ENCODE measurements at regions not wholly inside any gene's neighbourhood (a gene's known extent, or its start where the extent isn't known, plus 50 kb on each side); places are given as distances from the start of the nearest gene placed in this dataset.

- DNase-seq: no peak
These were observed 76.4 kb downstream of the DDX3Y start for GRCh38 chrY:12981074-12981473.

GRCh38 chrY:12982249-12982829 lies 77.7 kb downstream of the DDX3Y start:
- no peak for DNase-seq

GRCh38 chrY:12984637-12985344 lies 80.1 kb downstream of the DDX3Y start:
- no peak for DNase-seq

- DNase-seq: no peak
These were observed 112.8 kb downstream of the DDX3Y start for GRCh38 chrY:13017493-13017892.

GRCh38 chrY:13019486-13019885 lies 114.8 kb downstream of the DDX3Y start:
- DNase-seq: no peak

GRCh38 chrY:13020839-13021238 lies 116.2 kb downstream of the DDX3Y start:
- DNase-seq: no peak

- no peak for DNase-seq
These were observed 118.9 kb downstream of the DDX3Y start for GRCh38 chrY:13023607-13024006.

GRCh38 chrY:13024447-13024846 lies 119.8 kb downstream of the DDX3Y start:
- DNase-seq: no peak

- no peak for DNase-seq
These were observed 122.2 kb downstream of the DDX3Y start for GRCh38 chrY:13026906-13027305.

GRCh38 chrY:13040232-13040631 lies 135.6 kb downstream of the DDX3Y start:
- no peak for DNase-seq

GRCh38 chrY:13053501-13053900 lies 148.8 kb downstream of the DDX3Y start:
- no peak for DNase-seq

GRCh38 chrY:13066372-13066771 lies 161.7 kb downstream of the DDX3Y start:
- no peak for DNase-seq

GRCh38 chrY:13068696-13069095 lies 164.0 kb downstream of the DDX3Y start:
- DNase-seq: no peak

GRCh38 chrY:13069111-13069510 lies 164.4 kb downstream of the DDX3Y start:
- no peak for DNase-seq

- no peak for DNase-seq
These were observed 178.1 kb downstream of the DDX3Y start for GRCh38 chrY:13082748-13083147.

GRCh38 chrY:13091575-13091974 lies 186.9 kb downstream of the DDX3Y start:
- DNase-seq: no peak

- no peak for DNase-seq
These were observed 188.3 kb downstream of the DDX3Y start for GRCh38 chrY:13092986-13093385.

- DNase-seq: no peak
These were observed 188.8 kb downstream of the DDX3Y start for GRCh38 chrY:13093461-13093860.

- peak; percentile 42 for DNase-seq
These were observed 189.7 kb downstream of the DDX3Y start for GRCh38 chrY:13094411-13094810.

GRCh38 chrY:13094904-13095600 lies 190.4 kb downstream of the DDX3Y start:
- no peak for DNase-seq

GRCh38 chrY:13126881-13127456 lies 222.3 kb downstream of the DDX3Y start:
- no peak for DNase-seq

- no peak for DNase-seq
These were observed 222.8 kb downstream of the DDX3Y start for GRCh38 chrY:13127476-13127875.

GRCh38 chrY:13149148-13149547 lies 244.5 kb downstream of the DDX3Y start:
- no peak for DNase-seq

- DNase-seq: no peak
These were observed 263.0 kb downstream of the DDX3Y start for GRCh38 chrY:13167698-13168097.
